Cardiac muscle cell (in vitro differentiated cells and primary cell): ENCODE measurements at regions not wholly inside any gene's neighbourhood (a gene's known extent, or its start where the extent isn't known, plus 50 kb on each side); places are given as distances from the start of the nearest gene placed in this dataset.

ENCODE experiments used
- DNase-seq, 2 donors: peaks; one replicate each; pipeline versions ENCODE4 v3.0.0 to v3.0.0-alpha.2; 2010 to 2017; ENCODE audit warnings: low read depth in 1 of 2, low spot score in 1 of 2
- H3K27ac ChIP-seq: fragments of 200-600 bp; sonication (generic); 2 replicates; pipeline ENCODE4 v1.5.1; 2016
- H3K27me3 ChIP-seq: fragments of 200-600 bp; sonication (generic); 2 replicates; pipeline ENCODE4 v1.6.0; 2016; ENCODE audit warnings: control low read depth
- H3K36me3 ChIP-seq: fragments of 200-600 bp; sonication (generic); 2 replicates; pipeline ENCODE4 v1.5.1; 2016; ENCODE audit warnings: control low read depth
- H3K4me1 ChIP-seq: fragments of 200-600 bp; sonication (generic); 2 replicates; pipeline ENCODE4 v1.8.1; 2017; ENCODE audit warnings: low read depth, mild to moderate bottlenecking, mixed run types
- H3K4me3 ChIP-seq: fragments of 200-600 bp; sonication (generic); 2 replicates; pipeline ENCODE4 v1.5.1; 2016; ENCODE audit warnings: mild to moderate bottlenecking
- H3K9me3 ChIP-seq: fragments of 200-600 bp; sonication (generic); 2 replicates; pipeline ENCODE4 v1.5.1; 2017; ENCODE audit warnings: low read depth, mild to moderate bottlenecking, control low read depth
- CTCF ChIP-seq: IDR thresholded peaks from 2 replicates; pipeline ENCODE4 v1.5.1; 2012; ENCODE audit warnings: low read depth, mild to moderate bottlenecking, low read length

- Histone ChIP-seq H3K9me3 (no peaks in the 10 kb centered on the region), H3K27me3 (no peaks in the 10 kb centered on the region), H3K27ac (no peak overlapping the region), H3K36me3 (no peaks in the 10 kb centered on the region), H3K4me3 (no peak overlapping the region), H3K4me1 (no peaks in the 10 kb centered on the region)
- no peak for TF ChIP-seq CTCF
- DNase-seq, result no peak
These were observed 355.1 kb downstream of the ALG10 start for GRCh38 chr12:34377243-34378035.

GRCh38 chr12:34379142-34379541 lies 356.8 kb downstream of the ALG10 start:
- H3K9me3 ChIP-seq, result no peaks in the 10 kb centered on the region
- no peak overlapping the region for H3K4me3 ChIP-seq
- H3K36me3 ChIP-seq, result no peaks in the 10 kb centered on the region
- TF ChIP-seq CTCF, result no peak
- H3K4me1 ChIP-seq, result no peaks in the 10 kb centered on the region
- no peaks in the 10 kb centered on the region for H3K27me3 ChIP-seq
- no peak overlapping the region for H3K27ac ChIP-seq
- DNase-seq, result no peak

- Histone ChIP-seq H3K27me3 (no peaks in the 10 kb centered on the region), H3K4me1 (no peaks in the 10 kb centered on the region), H3K4me3 (no peak overlapping the region), H3K36me3 (no peaks in the 10 kb centered on the region), H3K9me3 (no peaks in the 10 kb centered on the region), H3K27ac (no peak overlapping the region)
- no peak for TF ChIP-seq CTCF
- no peak for DNase-seq
These were observed 362.4 kb downstream of the ALG10 start for GRCh38 chr12:34384693-34385092.

- H3K4me3 ChIP-seq, result no peak overlapping the region
- no peak for DNase-seq
- H3K36me3 ChIP-seq, result no peaks in the 10 kb centered on the region
- no peaks in the 10 kb centered on the region for H3K27me3 ChIP-seq
- H3K9me3 ChIP-seq, result no peaks in the 10 kb centered on the region
- no peaks in the 10 kb centered on the region for H3K4me1 ChIP-seq
- no peak overlapping the region for H3K27ac ChIP-seq
- TF ChIP-seq CTCF, result no peak
These were observed 363.7 kb downstream of the ALG10 start for GRCh38 chr12:34386016-34386415.

- Histone ChIP-seq H3K4me3 (no peak overlapping the region), H3K27me3 (no peaks in the 10 kb centered on the region), H3K4me1 (no peaks in the 10 kb centered on the region), H3K36me3 (no peaks in the 10 kb centered on the region), H3K27ac (no peak overlapping the region), H3K9me3 (no peaks in the 10 kb centered on the region)
- DNase-seq, result no peak
- no peak for TF ChIP-seq CTCF
These were observed 364.4 kb downstream of the ALG10 start for GRCh38 chr12:34386621-34387255.
